Endothelial cell of umbilical vein (primary cell): ENCODE measurements at regions not wholly inside any gene's neighbourhood (a gene's known extent, or its start where the extent isn't known, plus 50 kb on each side); places are given as distances from the start of the nearest gene placed in this dataset.

Source experiments
- BruUV-seq: library from RNA; stranded (reverse); fragments of 400-500 nt; replicated peaks from 2 replicates; lab custom pipeline; 2021; lab: Mats Ljungman, UMichigan
- CTCF ChIA-PET: fragments of 300-600, 350-600 bp; sonication (Branson Sonifier 250); formaldehyde crosslinking; loops from one replicate; lab custom pipeline; 2021; ENCODE audit warnings: antibody characterized with exemption, inconsistent platforms; lab: Charles Lee
- POLR2A ChIA-PET: fragments of 300-600, 350-600 bp; sonication (Branson Sonifier 250); formaldehyde crosslinking; loops from one replicate; lab custom pipeline; 2021; ENCODE audit warnings: antibody characterized with exemption, inconsistent platforms; lab: Charles Lee
- DNase-seq: peaks from one replicate; pipeline ENCODE4 v3.0.0-alpha.2; 2011; ENCODE audit warnings: low read depth, low spot score
- FAIRE-seq: peaks from 2 replicates; lab custom pipeline; 2011; peaks lifted over from hg19 to GRCh38; lab: Jason Lieb, UNC
- H2AFZ ChIP-seq: 2 replicates; pipeline ENCODE4 v1.6.0; 2012; ENCODE audit warnings: low read depth, low read length, control low read depth, inconsistent platforms
- H3K27ac ChIP-seq: 2 replicates; pipeline ENCODE4 v1.5.1; 2011; ENCODE audit warnings: low read depth, mild to moderate bottlenecking, control low read depth, low read length, moderate library complexity; ENCODE audit not compliant: insufficient read depth
- H3K27me3 ChIP-seq, 2 experiments: 2 replicates each; pipeline versions ENCODE4 v1.6.0 to v1.6.1; 2011; ENCODE audit warnings: low read length in 2 of 2, mixed read lengths in 1 of 2; ENCODE audit not compliant: control insufficient read depth in 2 of 2, insufficient read depth in 2 of 2
- H3K36me3 ChIP-seq, 2 experiments: 2 replicates in 1 of 2; 3 replicates in 1 of 2; pipeline ENCODE4 v1.5.1; 2011; ENCODE audit warnings: low read length in 2 of 2, mild to moderate bottlenecking in 1 of 2, moderate library complexity in 1 of 2; ENCODE audit not compliant: control insufficient read depth in 2 of 2, insufficient read depth in 2 of 2; ENCODE audit errors: extremely low read depth in 1 of 2
- H3K4me1 ChIP-seq: 3 replicates; pipeline ENCODE4 v1.5.1; 2011; ENCODE audit warnings: mild to moderate bottlenecking, low read length; ENCODE audit not compliant: control insufficient read depth, insufficient read depth; ENCODE audit errors: extremely low read depth
- H3K4me2 ChIP-seq: 2 replicates; pipeline ENCODE4 v1.6.1; 2011; ENCODE audit warnings: low read length, control low read depth, mixed read lengths; ENCODE audit not compliant: insufficient read depth
- H3K4me3 ChIP-seq, 3 experiments: fragments of 200-600 bp in 1 of 3; sonication (generic), shearing (Covaris generic) in 1 of 3; replicated peaks in 1 of 3; 2 replicates each; pipeline ENCODE4 v1.5.1; 2011 to 2016; ENCODE audit warnings: control low read depth in 3 of 3, low read length in 3 of 3, mild to moderate bottlenecking in 2 of 3, inconsistent platforms in 1 of 3, low read depth in 1 of 3, moderate library complexity in 1 of 3; ENCODE audit not compliant: insufficient read depth in 1 of 3
- H3K79me2 ChIP-seq: 2 replicates; pipeline ENCODE4 v1.6.0; 2012; ENCODE audit warnings: low read length, inconsistent platforms; ENCODE audit not compliant: control insufficient read depth, insufficient read depth
- H3K9ac ChIP-seq: replicated peaks from 2 replicates; pipeline ENCODE3; 2011; ENCODE audit warnings: low read length, control low read depth; ENCODE audit not compliant: insufficient read depth; ENCODE audit errors: extremely low read depth
- H3K9me1 ChIP-seq: replicated peaks from 3 replicates; pipeline ENCODE4 v1.6.0; 2011; ENCODE audit warnings: mild to moderate bottlenecking, low read length; ENCODE audit not compliant: control insufficient read depth, insufficient read depth; ENCODE audit errors: extremely low read depth
- H3K9me3 ChIP-seq: replicated peaks from 2 replicates; pipeline ENCODE4 v1.5.1; 2012; ENCODE audit warnings: low read length, inconsistent platforms; ENCODE audit not compliant: control insufficient read depth, insufficient read depth
- H4K20me1 ChIP-seq: replicated peaks from 2 replicates; pipeline ENCODE3; 2011; ENCODE audit warnings: mild to moderate bottlenecking, low read length; ENCODE audit not compliant: control insufficient read depth, insufficient read depth; ENCODE audit errors: extremely low read depth
- EZH2 ChIP-seq: IDR thresholded peaks from 2 replicates; pipeline ENCODE4 v1.6.1; 2012; ENCODE audit warnings: borderline replicate concordance, low read depth, mild to moderate bottlenecking, moderate library complexity, low read length, inconsistent platforms; ENCODE audit not compliant: severe bottlenecking
- FOS ChIP-seq: IDR thresholded peaks from 2 replicates; pipeline ENCODE4 v1.6.1; 2011; ENCODE audit warnings: mild to moderate bottlenecking, low read length, moderate library complexity, borderline replicate concordance; ENCODE audit not compliant: insufficient read depth
- JUN ChIP-seq: IDR thresholded peaks from 2 replicates; pipeline ENCODE4 v1.6.1; 2011; ENCODE audit warnings: borderline replicate concordance, low read depth; ENCODE audit not compliant: insufficient read length, insufficient read depth
- MYC ChIP-seq: IDR thresholded peaks from one replicate; pipeline ENCODE4 v1.6.1; 2011; ENCODE audit warnings: mild to moderate bottlenecking, low read depth, low read length
- POLR2A ChIP-seq: IDR thresholded peaks from 2 replicates; pipeline ENCODE4 v1.6.1; 2012; ENCODE audit warnings: low read depth, mild to moderate bottlenecking, control low read depth, low read length
- POLR2AphosphoS5 ChIP-seq: IDR thresholded peaks from 2 replicates; pipeline ENCODE4 v1.6.1; 2012; ENCODE audit warnings: low read depth, mild to moderate bottlenecking, control low read depth, low read length, moderate library complexity; ENCODE audit not compliant: insufficient read depth
- dilution Hi-C: fragments of 300-500 bp; cut with MboI; formaldehyde crosslinking; loops from one replicate; pipeline ENCODE4 v1.15.0; 2019; ENCODE audit warnings: low sequenced_read_pairs; ENCODE audit not compliant: extremely low pct_ligation_motif_present
- intact Hi-C: fragments of 100-400 bp; cut with micrococcal nuclease; formaldehyde crosslinking; loops from one replicate; pipeline ENCODE4 v1.10.0; 2022
- TF ChIP-seq, protein P1 (sequence below), 2 donors: IDR thresholded peaks; 1 replicate in 1 of 2; 2 replicates in 1 of 2; pipeline ENCODE4 v1.5.1; 2011; ENCODE audit warnings: low read length in 2 of 2, mild to moderate bottlenecking in 2 of 2, moderate library complexity in 2 of 2, control low read depth in 1 of 2, inconsistent platforms in 1 of 2, low read depth in 1 of 2; ENCODE audit not compliant: insufficient read depth in 1 of 2; ENCODE audit errors: extremely low read depth in 1 of 2
- TF ChIP-seq, protein P2 (sequence below): IDR thresholded peaks from 2 replicates; pipeline ENCODE4 v1.6.1; 2011; ENCODE audit not compliant: insufficient read depth, insufficient read length

DNA sequence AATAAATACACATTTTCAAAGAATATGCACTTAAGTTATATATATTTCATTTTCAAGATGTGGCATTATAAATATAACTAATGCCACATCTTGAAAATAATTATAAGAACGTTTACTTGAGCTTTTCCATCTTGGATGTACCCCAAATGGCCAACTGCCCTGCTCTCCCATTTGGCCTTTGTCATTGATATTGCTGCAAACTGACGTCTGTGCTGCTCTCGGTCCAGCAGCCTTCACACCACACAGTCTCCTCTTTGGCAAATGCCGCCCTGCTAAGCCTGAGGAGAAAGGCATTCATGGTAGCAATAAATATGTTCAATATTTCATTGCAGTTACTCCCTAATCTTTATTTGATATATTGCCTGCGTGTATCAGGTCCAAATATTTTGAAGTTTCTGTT lies 384.6 kb upstream of the ADARB2 start:
- TF ChIP-seq JUN, result no peak
- no peak for TF ChIP-seq EZH2
- TF ChIP-seq MYC, result no peak
- TF ChIP-seq FOS, result no peak
- TF ChIP-seq, protein P1, sequence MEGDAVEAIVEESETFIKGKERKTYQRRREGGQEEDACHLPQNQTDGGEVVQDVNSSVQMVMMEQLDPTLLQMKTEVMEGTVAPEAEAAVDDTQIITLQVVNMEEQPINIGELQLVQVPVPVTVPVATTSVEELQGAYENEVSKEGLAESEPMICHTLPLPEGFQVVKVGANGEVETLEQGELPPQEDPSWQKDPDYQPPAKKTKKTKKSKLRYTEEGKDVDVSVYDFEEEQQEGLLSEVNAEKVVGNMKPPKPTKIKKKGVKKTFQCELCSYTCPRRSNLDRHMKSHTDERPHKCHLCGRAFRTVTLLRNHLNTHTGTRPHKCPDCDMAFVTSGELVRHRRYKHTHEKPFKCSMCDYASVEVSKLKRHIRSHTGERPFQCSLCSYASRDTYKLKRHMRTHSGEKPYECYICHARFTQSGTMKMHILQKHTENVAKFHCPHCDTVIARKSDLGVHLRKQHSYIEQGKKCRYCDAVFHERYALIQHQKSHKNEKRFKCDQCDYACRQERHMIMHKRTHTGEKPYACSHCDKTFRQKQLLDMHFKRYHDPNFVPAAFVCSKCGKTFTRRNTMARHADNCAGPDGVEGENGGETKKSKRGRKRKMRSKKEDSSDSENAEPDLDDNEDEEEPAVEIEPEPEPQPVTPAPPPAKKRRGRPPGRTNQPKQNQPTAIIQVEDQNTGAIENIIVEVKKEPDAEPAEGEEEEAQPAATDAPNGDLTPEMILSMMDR (IDR thresholded peaks at IDR 0.05; ENCODE audit: extremely low read depth in 1 of 2, insufficient read depth in 1 of 2, low read depth in 1 of 2, low read length in 2 of 2), result no peak
- no peak for TF ChIP-seq POLR2A
- no peak for TF ChIP-seq POLR2AphosphoS5
- TF ChIP-seq, protein P2, sequence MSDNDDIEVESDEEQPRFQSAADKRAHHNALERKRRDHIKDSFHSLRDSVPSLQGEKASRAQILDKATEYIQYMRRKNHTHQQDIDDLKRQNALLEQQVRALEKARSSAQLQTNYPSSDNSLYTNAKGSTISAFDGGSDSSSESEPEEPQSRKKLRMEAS, result no peak
- no peaks in the 10 kb centered on the region for H3K9me1 ChIP-seq
- CTCF ChIA-PET, result no interaction called here
- no peak overlapping the region for H2AFZ ChIP-seq
- H3K4me1 ChIP-seq, result no peaks in the 10 kb centered on the region
- no peak overlapping the region for H3K9ac ChIP-seq
- intact Hi-C loops, result no loop called here
- no peaks in the 10 kb centered on the region for H3K79me2 ChIP-seq
- no peaks in the 10 kb centered on the region for H4K20me1 ChIP-seq
- POLR2A ChIA-PET, result no interaction called here
- dilution Hi-C loops, result no loop called here
- H3K4me3 ChIP-seq, result no peak overlapping the region
- no peak overlapping the region for H3K4me2 ChIP-seq
- no peak overlapping the region for H3K27ac ChIP-seq
- no TSS peak for BruUV-seq
- no peak for DNase-seq
- H3K9me3 ChIP-seq, result peaks cover 2% of the 10 kb centered on the region
- no peak for FAIRE-seq
- no peaks in the 10 kb centered on the region for H3K36me3 ChIP-seq
- H3K27me3 ChIP-seq, result no peaks in the 10 kb centered on the region
